Fibroblast of lung (primary cell): ENCODE measurements at regions not wholly inside any gene's neighbourhood (a gene's known extent, or its start where the extent isn't known, plus 50 kb on each side); places are given as distances from the start of the nearest gene placed in this dataset.

ENCODE experiments used
- EZH2 ChIP-seq: IDR thresholded peaks from 2 replicates; pipeline ENCODE4 v1.5.1; 2012; ENCODE audit warnings: low read length, control low read depth, mild to moderate bottlenecking; ENCODE audit errors: missing control alignments
- TF ChIP-seq, protein P1 (sequence below), 2 donors: IDR thresholded peaks in 1 of 2; conservative IDR thresholded peaks in 1 of 2; 1 replicate in 1 of 2; 2 replicates in 1 of 2; pipeline ENCODE4 v1.5.1; 2011 to 2012; ENCODE audit warnings: low read length in 2 of 2, control low read depth in 1 of 2, inconsistent platforms in 1 of 2, low read depth in 1 of 2, mild to moderate bottlenecking in 1 of 2

DNA sequence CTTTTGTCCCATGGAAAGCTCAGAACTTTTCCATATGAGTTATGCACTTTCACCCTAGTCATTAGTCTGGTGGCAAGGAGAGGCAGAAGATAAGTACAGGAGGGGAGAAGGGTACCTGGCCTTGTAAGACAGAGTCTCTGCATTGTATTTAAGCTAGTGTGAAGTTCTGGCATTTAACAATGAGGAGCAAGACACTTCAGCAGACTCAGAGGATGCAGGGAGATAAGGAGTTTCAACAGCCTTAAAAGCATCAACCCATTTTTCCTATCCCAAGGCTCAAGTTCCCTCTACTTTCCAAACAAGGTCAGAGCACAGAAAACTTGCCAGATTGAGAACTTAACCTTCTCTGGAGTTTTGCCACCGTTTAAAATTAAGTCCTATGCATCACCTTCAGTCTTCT is 348.2 kb upstream of the VRK2 start:
- TF ChIP-seq, protein P1, sequence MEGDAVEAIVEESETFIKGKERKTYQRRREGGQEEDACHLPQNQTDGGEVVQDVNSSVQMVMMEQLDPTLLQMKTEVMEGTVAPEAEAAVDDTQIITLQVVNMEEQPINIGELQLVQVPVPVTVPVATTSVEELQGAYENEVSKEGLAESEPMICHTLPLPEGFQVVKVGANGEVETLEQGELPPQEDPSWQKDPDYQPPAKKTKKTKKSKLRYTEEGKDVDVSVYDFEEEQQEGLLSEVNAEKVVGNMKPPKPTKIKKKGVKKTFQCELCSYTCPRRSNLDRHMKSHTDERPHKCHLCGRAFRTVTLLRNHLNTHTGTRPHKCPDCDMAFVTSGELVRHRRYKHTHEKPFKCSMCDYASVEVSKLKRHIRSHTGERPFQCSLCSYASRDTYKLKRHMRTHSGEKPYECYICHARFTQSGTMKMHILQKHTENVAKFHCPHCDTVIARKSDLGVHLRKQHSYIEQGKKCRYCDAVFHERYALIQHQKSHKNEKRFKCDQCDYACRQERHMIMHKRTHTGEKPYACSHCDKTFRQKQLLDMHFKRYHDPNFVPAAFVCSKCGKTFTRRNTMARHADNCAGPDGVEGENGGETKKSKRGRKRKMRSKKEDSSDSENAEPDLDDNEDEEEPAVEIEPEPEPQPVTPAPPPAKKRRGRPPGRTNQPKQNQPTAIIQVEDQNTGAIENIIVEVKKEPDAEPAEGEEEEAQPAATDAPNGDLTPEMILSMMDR (conservative IDR thresholded peaks at IDR 0.05 in 1 of 2, IDR thresholded peaks at IDR 0.05 in 1 of 2; ENCODE audit: low read depth in 1 of 2, low read length in 2 of 2), result no peak
- no peak for TF ChIP-seq EZH2
